ENCODE measurements at regions not wholly inside any gene's neighbourhood (a gene's known extent, or its start where the extent isn't known, plus 50 kb on each side); places are given as distances from the start of the nearest gene placed in this dataset.
A peak's percentile ranks its signal among the peaks of the same experiment; 100 is the strongest.

GRCh38 chr2:7207631-7208030, 290.4 kb downstream of the RNF144A start:
- no peaks in the 10 kb centered on the region for H3K27me3 ChIP-seq (ENCODE audit: control insufficient read depth in 2 of 2, insufficient read depth in 2 of 2, low read length in 2 of 2)
- H3K27ac Mint-ChIP-seq, result peak overlapping the region in 1 of 7 donors; percentile 14
- H3K9me3 Mint-ChIP-seq, result no peaks in the 10 kb centered on the region
- TF ChIP-seq CTCF (IDR thresholded peaks at IDR 0.05), result no peak
- peaks cover 17% of the 10 kb centered on the region for H3K4me1 Mint-ChIP-seq
- no peak overlapping the region for H3K9ac ChIP-seq (ENCODE audit: insufficient read depth, low read length, poor library complexity, severe bottlenecking)
- no peaks in the 10 kb centered on the region for H3K36me3 Mint-ChIP-seq
- 100% methylated on average over 3 of the region's 7 CpGs for WGBS (ENCODE audit: insufficient coverage)
- H3K9me3 ChIP-seq (replicated peaks in 1 of 2; ENCODE audit: control insufficient read depth in 1 of 2, insufficient read depth in 1 of 2, low read length in 2 of 2), result no peaks in the 10 kb centered on the region
- H3K27me3 Mint-ChIP-seq (ENCODE audit: low read depth in 3 of 3), result peaks cover 0 to 3% (median 0%) of the 10 kb centered on the region in 3 donors
- H3K27ac ChIP-seq (ENCODE audit: low read depth in 1 of 2, low read length in 2 of 2), result no peak overlapping the region
- H3K36me3 ChIP-seq (replicated peaks in 1 of 2; ENCODE audit: control insufficient read depth in 1 of 2, insufficient read depth in 2 of 2, low read length in 2 of 2), result no peaks in the 10 kb centered on the region
- H3K4me3 Mint-ChIP-seq, result no peak overlapping the region
- intact Hi-C loops (cut with micrococcal nuclease), result loop anchor here in 1 of 2 donors (10.0 kb wide), 2 partner anchors 1477 to 1557 kb away; partner anchors contain the start of gene ID2
- no peaks in the 10 kb centered on the region for H4K20me1 ChIP-seq (ENCODE audit: insufficient read depth, low read length)
- no peak for DNase-seq
- no peak overlapping the region for H3K4me2 ChIP-seq (replicated peaks; ENCODE audit: extremely low read depth, low read length, poor library complexity, severe bottlenecking)
- no peak overlapping the region for H2AFZ ChIP-seq (ENCODE audit: insufficient read depth, low read depth, low read length, poor library complexity, severe bottlenecking)
- no peak overlapping the region for H3K4me3 ChIP-seq (replicated peaks in 1 of 3; ENCODE audit: low read depth in 2 of 3, low read length in 3 of 3)
- H3K4me1 ChIP-seq (ENCODE audit: control insufficient read depth in 1 of 2, insufficient read depth in 2 of 2, low read length in 2 of 2), result peaks cover 15 to 16% of the 10 kb centered on the region in 2 donors
- H3K79me2 ChIP-seq (ENCODE audit: insufficient read depth, low read length), result no peaks in the 10 kb centered on the region

- TF ChIP-seq CTCF (IDR thresholded peaks at IDR 0.05), result no peak
- Histone ChIP-seq H3K36me3 (replicated peaks in 1 of 2; ENCODE audit: control insufficient read depth in 1 of 2, insufficient read depth in 2 of 2, low read length in 2 of 2) (no peaks in the 10 kb centered on the region), H3K4me1 (ENCODE audit: control insufficient read depth in 1 of 2, insufficient read depth in 2 of 2, low read length in 2 of 2) (peaks cover 15 to 16% of the 10 kb centered on the region in 2 donors), H3K27me3 (ENCODE audit: control insufficient read depth in 2 of 2, insufficient read depth in 2 of 2, low read length in 2 of 2) (no peaks in the 10 kb centered on the region), H3K4me2 (replicated peaks; ENCODE audit: extremely low read depth, low read length, poor library complexity, severe bottlenecking) (no peak overlapping the region), H3K79me2 (ENCODE audit: insufficient read depth, low read length) (no peaks in the 10 kb centered on the region), H3K9ac (ENCODE audit: insufficient read depth, low read length, poor library complexity, severe bottlenecking) (no peak overlapping the region), H3K27ac (ENCODE audit: low read depth in 1 of 2, low read length in 2 of 2) (no peak overlapping the region), H2AFZ (ENCODE audit: insufficient read depth, low read depth, low read length, poor library complexity, severe bottlenecking) (no peak overlapping the region), H3K9me3 (replicated peaks in 1 of 2; ENCODE audit: control insufficient read depth in 1 of 2, insufficient read depth in 1 of 2, low read length in 2 of 2) (no peaks in the 10 kb centered on the region), H4K20me1 (ENCODE audit: insufficient read depth, low read length) (no peaks in the 10 kb centered on the region), H3K4me3 (replicated peaks in 1 of 3; ENCODE audit: low read depth in 2 of 3, low read length in 3 of 3) (no peak overlapping the region)
- no peak for DNase-seq
- peaks cover 0 to 3% of the 10 kb centered on the region in 2 donors for H3K36me3 Mint-ChIP-seq
- H3K27me3 Mint-ChIP-seq (ENCODE audit: low read depth in 3 of 3), result peaks cover 0 to 3% (median 0%) of the 10 kb centered on the region in 3 donors
- intact Hi-C loops (cut with micrococcal nuclease), result loop anchor here in 1 of 2 donors (10.0 kb wide), 2 partner anchors 1475 to 1555 kb away; partner anchors contain the start of gene ID2
- H3K9me3 Mint-ChIP-seq, result peaks cover 0 to 2% (median 0%) of the 10 kb centered on the region in 7 donors
- H3K4me3 Mint-ChIP-seq, result no peak overlapping the region
- no peak overlapping the region for H3K27ac Mint-ChIP-seq
- peaks cover 17% of the 10 kb centered on the region for H3K4me1 Mint-ChIP-seq
- 93% methylated on average over 2 of the region's 5 CpGs for WGBS (ENCODE audit: insufficient coverage)
These were observed 292.7 kb downstream of the RNF144A start for GRCh38 chr2:7209757-7210555.

All from CD14-positive monocyte (primary cell).